Spleen (tissue), 11 donors: ENCODE measurements at regions not wholly inside any gene's neighbourhood (a gene's known extent, or its start where the extent isn't known, plus 50 kb on each side); places are given as distances from the start of the nearest gene placed in this dataset.

ENCODE experiments used
- DNase-seq: peaks from one replicate; pipeline ENCODE4 v3.0.0-alpha.2; 2020
- H3K27ac ChIP-seq, 8 donors: fragments of 200-600 bp; sonication (generic) in 7 of 8; 1 replicate in 4 of 8; 2 replicates in 4 of 8; pipeline versions ENCODE4 v1.5.0 to v1.8.0; 2016 to 2021; ENCODE audit warnings: inconsistent platforms in 4 of 8, mild to moderate bottlenecking in 4 of 8, moderate library complexity in 1 of 8
- H3K27me3 ChIP-seq, 7 donors: fragments of 200-600 bp; sonication (generic) in 6 of 7; replicated peaks in 1 of 7; 1 replicate in 4 of 7; 2 replicates in 3 of 7; pipeline versions ENCODE4 v1.5.0 to v1.8.0; 2016 to 2021; ENCODE audit warnings: inconsistent platforms in 3 of 7, mild to moderate bottlenecking in 1 of 7
- H3K36me3 ChIP-seq, 6 donors: fragments of 200-600 bp; sonication (generic) in 5 of 6; 1 replicate in 4 of 6; 2 replicates in 2 of 6; pipeline versions ENCODE4 v1.5.0 to v1.8.0; 2016 to 2021; ENCODE audit warnings: inconsistent platforms in 2 of 6
- H3K4me1 ChIP-seq, 6 donors: fragments of 200-600 bp; sonication (generic) in 5 of 6; 1 replicate in 3 of 6; 2 replicates in 3 of 6; pipeline versions ENCODE4 v1.5.0 to v1.8.0; 2016 to 2021; ENCODE audit warnings: inconsistent platforms in 3 of 6
- H3K4me3 ChIP-seq, 8 donors: fragments of 200-600 bp; sonication (generic) in 7 of 8; 1 replicate in 4 of 8; 2 replicates in 4 of 8; pipeline versions ENCODE4 v1.5.0 to v1.8.0; 2016 to 2021; ENCODE audit warnings: inconsistent platforms in 4 of 8, mild to moderate bottlenecking in 4 of 8, moderate library complexity in 2 of 8
- H3K9me3 ChIP-seq, 8 donors: fragments of 200-600 bp; sonication (generic) in 7 of 8; 1 replicate in 4 of 8; 2 replicates in 4 of 8; pipeline versions ENCODE4 v1.5.0 to v1.8.0; 2016 to 2021; ENCODE audit warnings: inconsistent platforms in 4 of 8
- POLR2A ChIP-seq, 3 donors: fragments of 450-650 bp; IDR thresholded peaks; one replicate each; pipeline ENCODE4 v1.5.1; 2017; ENCODE audit warnings: antibody characterized with exemption in 3 of 3, mild to moderate bottlenecking in 1 of 3
- POLR2AphosphoS5 ChIP-seq, 3 donors: sonication (generic); formaldehyde crosslinking; IDR thresholded peaks; one replicate each; pipeline ENCODE4 v1.5.1; 2017; ENCODE audit warnings: antibody characterized with exemption in 3 of 3
- WGBS, 5 donors: extraction: QIAGEN DNeasy Blood & Tissue Kit in 3 of 5; methylation state at CpG; one replicate each; pipeline versions ENCODE4 v1.1.5 to v1.1.7; 2013 to 2018; 5-methylcytosine and 5-hydroxymethylcytosine counted together
- intact Hi-C: fragments of 100-400 bp; cut with DNase I; formaldehyde crosslinking; loops from one replicate; pipeline ENCODE4 v1.15.0; 2023; ENCODE audit warnings: low total_unique reads
- TF ChIP-seq, protein P1 (sequence below), 11 experiments: fragments of 200-600 bp in 7 of 11; fragments of 450-650 bp in 4 of 11; sonication (generic) in 4 of 11; IDR thresholded peaks in 8 of 11; conservative IDR thresholded peaks in 3 of 11; 1 replicate in 7 of 11; 2 replicates in 4 of 11; pipeline versions ENCODE4 v1.4.0 to v1.8.0; 2016 to 2021; ENCODE audit warnings: antibody characterized with exemption in 11 of 11, inconsistent platforms in 4 of 11, mild to moderate bottlenecking in 1 of 11
- donor health status: healthy with polysubstance abuse.
- donor health status: DM: no; HTN: no; CAD: no; lungs with moderate emphysema.
- donor health status: DM: no; HTN: no; CAD: no.
- donor health status: Bipolar disorder and iron deficiency.
- donor health status: healthy.
- donor health status: DM: no; HTN: no; CAD: no.
- donor health status: DM: yes; HTN: yes; CAD: no.

DNA sequence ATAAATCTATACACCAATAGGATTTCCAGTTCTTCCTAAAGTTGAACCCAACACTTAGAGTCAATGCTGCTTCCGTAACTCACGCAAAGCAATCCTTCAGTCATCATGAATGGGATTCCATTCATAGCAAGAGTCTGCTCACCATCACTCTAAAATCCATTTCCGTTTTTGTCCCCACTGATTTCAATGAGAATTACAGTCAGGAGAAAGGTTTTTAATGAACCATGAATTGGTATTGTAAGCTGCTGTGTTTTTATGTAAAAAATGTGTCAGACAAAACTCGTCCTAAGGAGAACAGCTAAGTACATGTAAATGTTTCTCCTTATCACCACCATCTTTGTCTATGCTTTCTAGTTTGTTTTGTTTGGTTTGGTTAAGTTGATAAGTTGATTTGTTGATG, 391.5 kb downstream of the IRS1 start:
- H3K9me3 ChIP-seq, result no peaks in the 10 kb centered on the region
- peaks cover 0 to 6% (median 0%) of the 10 kb centered on the region in 7 donors for H3K27me3 ChIP-seq
- 78 to 82% (median 80%) methylated on average over 4 of the region's 4 CpGs for WGBS, 5 donors
- H3K27ac ChIP-seq, result no peak overlapping the region
- intact Hi-C loops, result no loop called here
- TF ChIP-seq, protein P1, sequence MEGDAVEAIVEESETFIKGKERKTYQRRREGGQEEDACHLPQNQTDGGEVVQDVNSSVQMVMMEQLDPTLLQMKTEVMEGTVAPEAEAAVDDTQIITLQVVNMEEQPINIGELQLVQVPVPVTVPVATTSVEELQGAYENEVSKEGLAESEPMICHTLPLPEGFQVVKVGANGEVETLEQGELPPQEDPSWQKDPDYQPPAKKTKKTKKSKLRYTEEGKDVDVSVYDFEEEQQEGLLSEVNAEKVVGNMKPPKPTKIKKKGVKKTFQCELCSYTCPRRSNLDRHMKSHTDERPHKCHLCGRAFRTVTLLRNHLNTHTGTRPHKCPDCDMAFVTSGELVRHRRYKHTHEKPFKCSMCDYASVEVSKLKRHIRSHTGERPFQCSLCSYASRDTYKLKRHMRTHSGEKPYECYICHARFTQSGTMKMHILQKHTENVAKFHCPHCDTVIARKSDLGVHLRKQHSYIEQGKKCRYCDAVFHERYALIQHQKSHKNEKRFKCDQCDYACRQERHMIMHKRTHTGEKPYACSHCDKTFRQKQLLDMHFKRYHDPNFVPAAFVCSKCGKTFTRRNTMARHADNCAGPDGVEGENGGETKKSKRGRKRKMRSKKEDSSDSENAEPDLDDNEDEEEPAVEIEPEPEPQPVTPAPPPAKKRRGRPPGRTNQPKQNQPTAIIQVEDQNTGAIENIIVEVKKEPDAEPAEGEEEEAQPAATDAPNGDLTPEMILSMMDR (IDR thresholded peaks at IDR 0.05 in 8 of 11, conservative IDR thresholded peaks at IDR 0.05 in 3 of 11), result no peak
- TF ChIP-seq POLR2AphosphoS5 (IDR thresholded peaks at IDR 0.05) (no peak), POLR2A (IDR thresholded peaks at IDR 0.05) (no peak)
- no peak for DNase-seq
- no peak overlapping the region for H3K4me3 ChIP-seq
- no peaks in the 10 kb centered on the region for H3K36me3 ChIP-seq
- no peaks in the 10 kb centered on the region for H3K4me1 ChIP-seq

DNA sequence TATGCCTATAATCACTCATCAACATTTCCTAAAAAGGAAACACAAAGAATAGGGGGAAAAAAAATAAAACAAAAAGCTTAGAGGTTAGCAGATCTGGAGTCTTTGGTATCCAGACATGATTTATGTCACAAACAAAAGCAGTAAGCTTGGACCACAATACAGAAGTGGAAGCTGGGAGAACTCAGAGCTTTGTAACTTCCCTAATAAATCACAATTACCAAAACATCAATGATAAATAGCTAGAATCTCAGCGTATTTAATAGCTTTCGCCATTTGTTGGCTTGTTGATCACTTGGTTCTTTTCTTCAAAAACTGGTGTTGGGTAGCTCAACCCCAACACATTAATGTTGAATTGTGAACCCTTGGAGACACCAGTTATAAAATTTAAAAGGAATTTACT, 392.5 kb downstream of the IRS1 start:
- Histone ChIP-seq H3K27me3 (peaks cover 0 to 6% (median 0%) of the 10 kb centered on the region in 7 donors), H3K9me3 (no peaks in the 10 kb centered on the region), H3K4me1 (no peaks in the 10 kb centered on the region), H3K36me3 (no peaks in the 10 kb centered on the region), H3K27ac (no peak overlapping the region), H3K4me3 (no peak overlapping the region)
- 22 to 38% (median 24%) methylated on average over 2 of the region's 2 CpGs for WGBS, 5 donors
- intact Hi-C loops, result no loop called here
- TF ChIP-seq POLR2AphosphoS5 (IDR thresholded peaks at IDR 0.05) (no peak), POLR2A (IDR thresholded peaks at IDR 0.05) (no peak)
- TF ChIP-seq, protein P1 (IDR thresholded peaks at IDR 0.05 in 8 of 11, conservative IDR thresholded peaks at IDR 0.05 in 3 of 11), result no peak
- DNase-seq, result no peak

DNA sequence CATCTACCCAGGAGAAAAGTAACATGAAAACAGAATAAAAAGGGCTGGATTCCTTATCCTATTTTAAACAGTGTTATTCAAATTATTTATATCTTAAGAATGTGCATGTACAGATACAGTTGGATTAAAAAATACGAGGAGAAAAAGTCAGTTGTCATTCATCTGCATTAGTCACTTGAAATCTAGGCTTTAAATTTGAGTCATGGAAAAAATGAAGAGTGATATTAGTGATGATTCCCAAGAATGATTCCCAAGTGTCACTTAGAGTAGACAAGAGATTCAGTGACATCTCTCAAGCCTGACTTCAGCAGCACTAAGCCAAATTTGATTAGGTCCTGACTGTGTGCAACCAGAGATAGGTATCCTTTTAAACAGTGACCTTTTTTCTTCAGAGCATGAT, 394.2 kb downstream of the IRS1 start:
- DNase-seq, result no peak
- intact Hi-C loops, result no loop called here
- peaks cover 0 to 6% (median 0%) of the 10 kb centered on the region in 7 donors for H3K27me3 ChIP-seq
- no peaks in the 10 kb centered on the region for H3K36me3 ChIP-seq
- TF ChIP-seq POLR2A (IDR thresholded peaks at IDR 0.05), result no peak
- TF ChIP-seq POLR2AphosphoS5 (IDR thresholded peaks at IDR 0.05), result no peak
- TF ChIP-seq, protein P1 (IDR thresholded peaks at IDR 0.05 in 8 of 11, conservative IDR thresholded peaks at IDR 0.05 in 3 of 11), result no peak
- WGBS, 5 donors, result 49 to 81% (median 59%) methylated on average over 1 of the region's 1 CpG
- no peaks in the 10 kb centered on the region for H3K4me1 ChIP-seq
- no peak overlapping the region for H3K27ac ChIP-seq
- no peak overlapping the region for H3K4me3 ChIP-seq
- no peaks in the 10 kb centered on the region for H3K9me3 ChIP-seq

DNA sequence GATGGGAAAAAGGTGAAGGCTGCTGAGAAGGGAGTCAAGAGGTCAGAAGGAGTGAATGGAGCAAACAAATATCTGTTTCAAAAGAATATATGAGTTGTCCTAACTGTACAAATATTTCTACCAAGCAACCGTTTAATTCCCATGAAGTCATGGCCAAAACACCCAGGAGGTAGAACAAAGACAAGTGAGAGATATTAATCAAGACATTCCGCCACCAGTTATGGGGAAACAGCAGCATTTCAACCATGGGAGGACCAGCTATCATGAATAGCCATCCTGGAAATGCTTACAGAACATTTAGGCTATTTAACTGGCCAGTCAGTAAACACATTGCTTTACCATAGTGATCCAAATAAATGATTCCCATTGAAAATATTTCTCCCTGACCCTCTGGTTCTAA, 396.3 kb downstream of the IRS1 start:
- Histone ChIP-seq H3K36me3 (no peaks in the 10 kb centered on the region), H3K27ac (no peak overlapping the region), H3K4me3 (no peak overlapping the region), H3K9me3 (no peaks in the 10 kb centered on the region), H3K27me3 (peaks cover 0 to 6% (median 0%) of the 10 kb centered on the region in 7 donors), H3K4me1 (no peaks in the 10 kb centered on the region)
- intact Hi-C loops, result no loop called here
- no peak for DNase-seq
- no peak for TF ChIP-seq POLR2AphosphoS5 (IDR thresholded peaks at IDR 0.05)
- TF ChIP-seq POLR2A (IDR thresholded peaks at IDR 0.05), result no peak
- TF ChIP-seq, protein P1 (IDR thresholded peaks at IDR 0.05 in 8 of 11, conservative IDR thresholded peaks at IDR 0.05 in 3 of 11), result no peak
- WGBS, 5 donors, result 68 to 82% (median 80%) methylated on average over 2 of the region's 2 CpGs
